ENCODE measurements at regions not wholly inside any gene's neighbourhood (a gene's known extent, or its start where the extent isn't known, plus 50 kb on each side); places are given as distances from the start of the nearest gene placed in this dataset.

DNA sequence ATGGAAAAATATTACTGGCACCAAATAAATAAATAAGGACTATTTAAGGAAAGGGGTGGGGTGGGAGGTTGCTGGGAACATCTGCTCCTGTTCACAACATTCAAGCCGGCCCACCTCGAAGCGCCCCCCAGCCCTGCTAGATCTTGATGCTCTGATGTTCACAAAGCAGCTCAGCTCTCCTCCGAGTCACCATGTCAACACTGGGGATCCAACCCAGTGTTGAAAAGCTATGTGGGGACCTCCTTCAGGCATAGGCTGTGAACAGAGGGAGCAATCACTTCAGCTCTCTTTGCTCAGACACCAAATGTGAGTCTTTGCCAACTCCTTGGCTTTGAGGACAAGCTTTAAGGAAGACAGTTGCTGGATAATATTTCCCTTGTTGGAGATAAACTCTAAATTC lies 176.8 kb upstream of the NT5E start:
- Histone ChIP-seq H3K4me1 (ENCODE audit: control insufficient read depth in 5 of 5, insufficient read depth in 5 of 5, low read length in 5 of 5) (no peaks in the 10 kb centered on the region), H3K27me3 (ENCODE audit: control insufficient read depth in 5 of 5, insufficient read depth in 4 of 5, low read length in 5 of 5) (no peaks in the 10 kb centered on the region), H3K4me3 (ENCODE audit: low read depth in 1 of 5, low read length in 5 of 5) (no peak overlapping the region), H3K27ac (ENCODE audit: low read depth, low read length) (no peak overlapping the region), H3K9me3 (ENCODE audit: control insufficient read depth in 5 of 5, low read length in 5 of 5) (no peaks in the 10 kb centered on the region), H3K36me3 (ENCODE audit: control insufficient read depth in 5 of 5, insufficient read depth in 5 of 5, low read length in 5 of 5) (no peaks in the 10 kb centered on the region), H3K9ac (ENCODE audit: low read length in 5 of 5) (no peak overlapping the region)

DNA sequence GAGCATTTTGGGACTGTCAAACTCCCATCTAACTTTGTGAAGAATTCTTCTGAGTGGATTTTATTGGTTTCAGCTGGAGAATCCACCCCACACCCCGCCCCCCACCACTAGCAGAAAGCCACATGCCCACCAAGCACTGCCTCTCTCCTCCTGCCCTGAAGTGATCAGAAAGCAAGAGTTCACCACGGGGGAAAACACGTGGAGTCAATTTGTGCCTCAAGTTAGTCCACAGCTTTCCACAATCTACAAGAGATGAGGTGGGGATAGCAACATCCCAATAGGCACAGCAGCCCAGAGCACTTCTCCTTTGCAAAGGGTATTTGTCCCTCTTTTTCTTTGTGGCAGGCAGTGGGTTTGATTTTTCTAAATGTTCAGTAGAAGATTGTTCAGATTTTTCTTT lies 177.3 kb upstream of the NT5E start:
- Histone ChIP-seq H3K36me3 (ENCODE audit: control insufficient read depth in 5 of 5, insufficient read depth in 5 of 5, low read length in 5 of 5) (no peaks in the 10 kb centered on the region), H3K9ac (ENCODE audit: low read length in 5 of 5) (no peak overlapping the region), H3K4me3 (ENCODE audit: low read depth in 1 of 5, low read length in 5 of 5) (no peak overlapping the region), H3K4me1 (ENCODE audit: control insufficient read depth in 5 of 5, insufficient read depth in 5 of 5, low read length in 5 of 5) (no peaks in the 10 kb centered on the region), H3K27ac (ENCODE audit: low read depth, low read length) (no peak overlapping the region), H3K27me3 (ENCODE audit: control insufficient read depth in 5 of 5, insufficient read depth in 4 of 5, low read length in 5 of 5) (no peaks in the 10 kb centered on the region), H3K9me3 (ENCODE audit: control insufficient read depth in 5 of 5, low read length in 5 of 5) (no peaks in the 10 kb centered on the region)

DNA sequence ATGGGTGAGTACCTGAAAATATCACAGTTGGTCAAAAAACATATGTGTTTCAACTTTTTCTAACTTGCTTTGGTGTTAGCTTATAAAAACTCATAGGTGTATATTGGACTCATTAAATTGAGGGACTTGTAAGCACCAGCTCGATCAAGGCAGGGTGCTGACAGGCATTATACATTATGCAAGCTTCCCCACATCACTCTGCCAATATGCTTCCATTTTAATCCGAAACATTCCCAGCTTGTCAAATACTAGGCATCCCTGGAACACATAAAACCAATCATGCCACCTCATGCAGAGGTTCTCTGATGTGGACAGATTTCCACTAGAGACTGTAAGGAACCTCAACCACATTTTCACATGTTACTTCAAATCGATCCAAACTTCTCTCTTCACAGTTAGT lies 187.3 kb upstream of the NT5E start:
- no peak overlapping the region for H3K9ac ChIP-seq (ENCODE audit: low read length in 5 of 5)
- peaks cover 0 to 8% (median 0%) of the 10 kb centered on the region in 5 donors for H3K4me1 ChIP-seq (ENCODE audit: control insufficient read depth in 5 of 5, insufficient read depth in 5 of 5, low read length in 5 of 5)
- H3K27ac ChIP-seq (ENCODE audit: low read depth, low read length): no peak overlapping the region
- no peaks in the 10 kb centered on the region for H3K27me3 ChIP-seq (ENCODE audit: control insufficient read depth in 5 of 5, insufficient read depth in 4 of 5, low read length in 5 of 5)
- no peaks in the 10 kb centered on the region for H3K36me3 ChIP-seq (ENCODE audit: control insufficient read depth in 5 of 5, insufficient read depth in 5 of 5, low read length in 5 of 5)
- no peaks in the 10 kb centered on the region for H3K9me3 ChIP-seq (ENCODE audit: control insufficient read depth in 5 of 5, low read length in 5 of 5)
- no peak overlapping the region for H3K4me3 ChIP-seq (ENCODE audit: low read depth in 1 of 5, low read length in 5 of 5)

DNA sequence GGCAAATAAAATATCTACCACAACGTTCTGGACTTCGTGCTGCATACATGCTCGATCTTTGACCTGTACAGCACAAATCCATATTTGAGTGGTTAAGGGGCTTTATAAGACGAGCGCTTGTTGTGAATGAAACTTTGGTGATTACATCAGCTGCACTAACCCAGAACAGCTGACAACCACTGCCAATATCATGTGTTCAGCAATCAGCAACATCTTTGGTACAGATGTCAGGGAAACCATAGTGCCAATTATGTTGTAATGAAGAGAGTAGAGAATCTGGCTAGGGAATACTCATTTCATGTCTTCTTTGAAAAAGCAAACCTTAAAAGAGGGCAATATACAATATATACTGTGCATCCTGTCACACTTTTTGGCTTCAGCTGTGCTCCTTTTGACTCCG lies 188.6 kb upstream of the NT5E start:
- H3K9me3 ChIP-seq (ENCODE audit: control insufficient read depth in 5 of 5, low read length in 5 of 5): no peaks in the 10 kb centered on the region
- H3K4me3 ChIP-seq (ENCODE audit: low read depth in 1 of 5, low read length in 5 of 5): no peak overlapping the region
- H3K4me1 ChIP-seq (ENCODE audit: control insufficient read depth in 5 of 5, insufficient read depth in 5 of 5, low read length in 5 of 5): peaks cover 0 to 8% (median 0%) of the 10 kb centered on the region in 5 donors
- no peaks in the 10 kb centered on the region for H3K36me3 ChIP-seq (ENCODE audit: control insufficient read depth in 5 of 5, insufficient read depth in 5 of 5, low read length in 5 of 5)
- H3K27ac ChIP-seq (ENCODE audit: low read depth, low read length): no peak overlapping the region
- no peaks in the 10 kb centered on the region for H3K27me3 ChIP-seq (ENCODE audit: control insufficient read depth in 5 of 5, insufficient read depth in 4 of 5, low read length in 5 of 5)
- no peak overlapping the region for H3K9ac ChIP-seq (ENCODE audit: low read length in 5 of 5)

DNA sequence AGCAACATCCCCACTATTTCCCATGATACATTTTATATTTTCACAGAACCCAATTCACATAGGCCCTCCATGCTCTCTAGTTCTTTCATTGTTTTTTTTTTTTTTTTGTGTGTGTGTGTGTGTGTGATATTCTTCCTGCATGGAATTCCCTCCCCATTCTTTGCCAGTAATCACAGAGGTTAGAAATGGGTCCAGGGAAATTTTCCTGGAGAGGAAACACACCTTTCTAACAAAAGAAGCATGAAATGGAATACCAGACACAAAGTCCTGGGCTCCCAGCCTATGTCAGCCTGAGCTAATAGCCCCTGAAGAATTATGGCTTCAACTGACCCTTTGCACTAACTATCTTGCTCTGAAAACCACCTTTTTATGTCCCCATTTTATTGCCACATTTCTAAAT lies 194.2 kb upstream of the NT5E start:
- peaks cover 0 to 6% (median 0%) of the 10 kb centered on the region in 5 donors for H3K9me3 ChIP-seq (ENCODE audit: control insufficient read depth in 5 of 5, low read length in 5 of 5)
- H3K27me3 ChIP-seq (ENCODE audit: control insufficient read depth in 5 of 5, insufficient read depth in 4 of 5, low read length in 5 of 5): peaks cover 0 to 4% (median 0%) of the 10 kb centered on the region in 5 donors
- no peaks in the 10 kb centered on the region for H3K36me3 ChIP-seq (ENCODE audit: control insufficient read depth in 5 of 5, insufficient read depth in 5 of 5, low read length in 5 of 5)
- H3K4me3 ChIP-seq (ENCODE audit: low read depth in 1 of 5, low read length in 5 of 5): no peak overlapping the region
- no peak overlapping the region for H3K9ac ChIP-seq (ENCODE audit: low read length in 5 of 5)
- H3K27ac ChIP-seq (ENCODE audit: low read depth, low read length): no peak overlapping the region
- peaks cover 0 to 11% (median 0%) of the 10 kb centered on the region in 5 donors for H3K4me1 ChIP-seq (ENCODE audit: control insufficient read depth in 5 of 5, insufficient read depth in 5 of 5, low read length in 5 of 5)

DNA sequence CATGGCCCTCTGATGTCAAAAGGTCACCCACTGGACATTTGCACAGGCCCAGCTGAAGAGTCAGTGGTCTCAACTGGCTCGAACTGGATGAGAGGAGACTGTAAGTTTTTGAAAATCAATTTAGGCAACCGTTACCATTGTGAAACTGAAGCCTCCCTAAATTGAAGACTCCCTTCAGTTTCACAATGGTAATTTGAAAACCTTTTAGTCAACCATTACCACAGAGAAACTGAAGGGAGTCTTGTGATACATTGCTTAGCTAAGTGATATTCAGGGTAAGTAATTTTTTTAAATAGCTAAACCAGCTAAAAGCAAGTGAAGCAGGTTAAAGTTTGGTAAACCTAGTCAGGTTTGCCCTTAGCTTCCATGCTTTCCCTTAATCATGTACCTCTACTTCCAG lies 197.3 kb upstream of the NT5E start:
- Histone ChIP-seq H3K27ac (ENCODE audit: low read depth, low read length) (no peak overlapping the region), H3K27me3 (ENCODE audit: control insufficient read depth in 5 of 5, insufficient read depth in 4 of 5, low read length in 5 of 5) (peaks cover 0 to 4% (median 0%) of the 10 kb centered on the region in 5 donors), H3K9ac (ENCODE audit: low read length in 5 of 5) (no peak overlapping the region), H3K4me3 (ENCODE audit: low read depth in 1 of 5, low read length in 5 of 5) (no peak overlapping the region), H3K4me1 (ENCODE audit: control insufficient read depth in 5 of 5, insufficient read depth in 5 of 5, low read length in 5 of 5) (peaks cover 0 to 12% (median 0%) of the 10 kb centered on the region in 5 donors), H3K9me3 (ENCODE audit: control insufficient read depth in 5 of 5, low read length in 5 of 5) (peaks cover 0 to 6% (median 0%) of the 10 kb centered on the region in 5 donors), H3K36me3 (ENCODE audit: control insufficient read depth in 5 of 5, insufficient read depth in 5 of 5, low read length in 5 of 5) (no peaks in the 10 kb centered on the region)

DNA sequence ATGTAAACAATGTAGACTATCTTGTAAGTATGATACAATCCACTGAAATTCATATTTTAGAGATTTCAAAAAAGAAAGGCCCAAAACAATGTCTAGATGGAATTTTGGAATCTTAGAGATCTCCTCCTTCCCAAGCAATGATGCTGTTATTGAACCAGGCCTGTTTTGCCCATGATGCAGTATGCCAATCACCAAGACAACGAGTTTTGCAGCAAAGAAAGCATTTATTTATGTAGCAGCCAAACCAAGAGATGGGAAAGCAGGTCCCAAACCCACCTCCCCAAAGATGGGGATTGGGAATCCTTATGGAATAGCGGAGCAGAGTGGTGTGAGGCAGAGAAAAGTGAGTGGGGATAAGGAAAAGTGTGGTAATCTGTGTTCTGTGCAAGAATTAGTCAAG lies 197.8 kb upstream of the NT5E start:
- Histone ChIP-seq H3K27me3 (ENCODE audit: control insufficient read depth in 5 of 5, insufficient read depth in 4 of 5, low read length in 5 of 5) (peaks cover 0 to 4% (median 0%) of the 10 kb centered on the region in 5 donors), H3K36me3 (ENCODE audit: control insufficient read depth in 5 of 5, insufficient read depth in 5 of 5, low read length in 5 of 5) (no peaks in the 10 kb centered on the region), H3K9me3 (ENCODE audit: control insufficient read depth in 5 of 5, low read length in 5 of 5) (peaks cover 0 to 6% (median 0%) of the 10 kb centered on the region in 5 donors)

DNA sequence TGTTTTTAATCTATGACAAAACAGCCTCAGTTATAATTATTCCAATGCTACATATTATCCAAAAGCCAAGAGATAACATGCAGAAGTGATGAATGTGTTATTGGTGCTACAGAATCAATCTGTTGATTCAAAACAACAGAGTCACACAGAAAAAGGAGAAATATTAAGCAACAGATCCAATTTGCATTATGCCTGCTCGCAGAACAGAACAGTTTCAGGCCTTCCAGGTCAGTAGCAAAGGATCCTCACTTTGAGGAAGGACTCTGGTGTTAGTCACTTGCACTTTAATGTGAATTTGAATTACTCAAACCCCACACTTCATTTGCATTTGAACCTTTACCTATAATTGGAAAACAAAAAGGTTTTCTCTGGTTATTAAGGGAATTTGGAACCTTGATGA lies 198.6 kb upstream of the NT5E start:
- no peak overlapping the region for H3K4me3 ChIP-seq (ENCODE audit: low read depth in 1 of 5, low read length in 5 of 5)
- H3K9me3 ChIP-seq (ENCODE audit: control insufficient read depth in 5 of 5, low read length in 5 of 5): peaks cover 0 to 6% (median 0%) of the 10 kb centered on the region in 5 donors
- H3K27me3 ChIP-seq (ENCODE audit: control insufficient read depth in 5 of 5, insufficient read depth in 4 of 5, low read length in 5 of 5): peaks cover 0 to 4% (median 0%) of the 10 kb centered on the region in 5 donors
- no peaks in the 10 kb centered on the region for H3K36me3 ChIP-seq (ENCODE audit: control insufficient read depth in 5 of 5, insufficient read depth in 5 of 5, low read length in 5 of 5)
- no peak overlapping the region for H3K27ac ChIP-seq (ENCODE audit: low read depth, low read length)
- H3K9ac ChIP-seq (ENCODE audit: low read length in 5 of 5): no peak overlapping the region
- peaks cover 0 to 12% (median 0%) of the 10 kb centered on the region in 5 donors for H3K4me1 ChIP-seq (ENCODE audit: control insufficient read depth in 5 of 5, insufficient read depth in 5 of 5, low read length in 5 of 5)

More for the DNA sequence above, 197.8 kb upstream of the NT5E start:
- Histone ChIP-seq H3K27ac (ENCODE audit: low read depth, low read length) (no peak overlapping the region), H3K9ac (ENCODE audit: low read length in 5 of 5) (no peak overlapping the region), H3K4me3 (ENCODE audit: low read depth in 1 of 5, low read length in 5 of 5) (no peak overlapping the region), H3K4me1 (ENCODE audit: control insufficient read depth in 5 of 5, insufficient read depth in 5 of 5, low read length in 5 of 5) (peaks cover 0 to 12% (median 0%) of the 10 kb centered on the region in 5 donors)

DNA sequence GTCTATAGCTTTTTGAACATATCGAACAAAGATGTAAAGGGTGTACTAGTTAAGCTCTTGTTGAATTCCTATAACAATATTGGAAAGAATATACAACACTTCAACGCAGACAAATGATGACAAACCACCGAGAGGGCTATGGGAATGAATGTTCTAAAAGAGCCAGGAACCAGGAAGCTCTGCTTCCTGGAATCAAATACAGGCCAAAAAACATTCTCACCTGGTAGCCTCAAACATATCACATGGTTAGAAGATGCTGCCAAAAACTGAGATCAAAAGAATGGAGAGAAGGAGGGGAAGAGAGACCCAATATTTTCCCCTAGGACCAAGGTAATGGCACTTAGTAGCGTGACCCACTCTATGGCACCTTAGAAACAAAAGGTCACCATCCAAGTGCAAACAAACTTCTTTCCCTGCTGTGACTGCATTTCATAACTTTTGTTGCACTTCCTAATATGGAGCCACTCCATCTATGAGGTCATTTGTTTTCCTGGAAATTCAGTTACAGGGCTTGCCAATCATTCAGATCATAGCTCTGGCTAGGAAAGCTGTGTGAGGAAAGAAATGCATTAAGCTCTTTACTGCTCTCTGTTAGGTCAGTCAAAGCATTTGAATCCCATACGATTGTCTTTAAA lies 199.2 kb upstream of the NT5E start:
- H3K9me3 ChIP-seq (ENCODE audit: control insufficient read depth in 5 of 5, low read length in 5 of 5): peaks cover 0 to 6% (median 0%) of the 10 kb centered on the region in 5 donors
- H3K9ac ChIP-seq (ENCODE audit: low read length in 5 of 5): no peak overlapping the region
- no peaks in the 10 kb centered on the region for H3K36me3 ChIP-seq (ENCODE audit: control insufficient read depth in 5 of 5, insufficient read depth in 5 of 5, low read length in 5 of 5)
- peaks cover 0 to 4% (median 0%) of the 10 kb centered on the region in 5 donors for H3K27me3 ChIP-seq (ENCODE audit: control insufficient read depth in 5 of 5, insufficient read depth in 4 of 5, low read length in 5 of 5)
- no peak overlapping the region for H3K27ac ChIP-seq (ENCODE audit: low read depth, low read length)
- H3K4me1 ChIP-seq (ENCODE audit: control insufficient read depth in 5 of 5, insufficient read depth in 5 of 5, low read length in 5 of 5): peaks cover 0 to 12% (median 0%) of the 10 kb centered on the region in 5 donors
- no peak overlapping the region for H3K4me3 ChIP-seq (ENCODE audit: low read depth in 1 of 5, low read length in 5 of 5)

DNA sequence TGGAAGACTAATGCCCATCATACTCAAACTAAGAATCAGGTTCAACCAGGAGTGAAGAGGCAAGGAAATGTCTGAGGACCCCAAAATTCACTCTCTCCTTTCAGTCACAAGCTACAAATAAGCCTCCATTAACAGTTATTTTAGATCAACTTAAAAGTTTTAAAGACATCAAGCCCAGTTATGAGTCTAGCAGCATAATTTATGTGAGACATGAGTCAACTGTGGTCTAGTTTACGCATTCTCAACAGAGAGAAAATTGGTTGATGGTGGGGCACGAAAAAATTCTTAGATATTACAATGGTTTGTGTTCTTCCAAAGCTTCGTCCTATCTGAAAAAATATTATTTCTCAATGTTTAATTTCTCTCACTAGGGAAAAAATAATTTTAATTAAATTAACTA lies 204.9 kb upstream of the NT5E start:
- Histone ChIP-seq H3K36me3 (ENCODE audit: control insufficient read depth in 5 of 5, insufficient read depth in 5 of 5, low read length in 5 of 5) (no peaks in the 10 kb centered on the region), H3K4me1 (ENCODE audit: control insufficient read depth in 5 of 5, insufficient read depth in 5 of 5, low read length in 5 of 5) (no peaks in the 10 kb centered on the region)

More for the DNA sequence above, 204.9 kb upstream of the NT5E start:
- Histone ChIP-seq H3K27ac (ENCODE audit: low read depth, low read length) (no peak overlapping the region), H3K9me3 (ENCODE audit: control insufficient read depth in 5 of 5, low read length in 5 of 5) (no peaks in the 10 kb centered on the region), H3K9ac (ENCODE audit: low read length in 5 of 5) (no peak overlapping the region), H3K4me3 (ENCODE audit: low read depth in 1 of 5, low read length in 5 of 5) (no peak overlapping the region), H3K27me3 (ENCODE audit: control insufficient read depth in 5 of 5, insufficient read depth in 4 of 5, low read length in 5 of 5) (no peaks in the 10 kb centered on the region)

Measured in subcutaneous abdominal adipose tissue (tissue), 5 donors.